ENCODE measurements at regions not wholly inside any gene's neighbourhood (a gene's known extent, or its start where the extent isn't known, plus 50 kb on each side); places are given as distances from the start of the nearest gene placed in this dataset.

DNA sequence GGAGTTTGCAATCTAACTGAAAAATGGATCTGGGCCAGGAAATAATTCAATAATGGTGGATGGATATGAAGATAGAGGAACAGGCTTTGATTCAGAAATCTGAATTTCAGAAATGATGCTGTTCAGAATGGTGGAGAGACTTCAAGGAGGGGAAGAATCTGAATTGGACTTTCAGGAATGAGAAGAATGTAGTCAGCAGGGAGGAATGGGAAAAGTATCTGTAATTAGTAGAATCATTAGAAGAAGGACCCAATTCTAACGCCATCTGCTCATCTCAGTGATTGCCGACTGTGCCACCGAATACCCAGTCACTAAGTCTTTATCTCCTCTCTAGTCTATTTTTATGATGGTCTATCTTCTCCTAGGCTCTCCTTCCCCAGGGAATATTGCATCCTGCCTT, 363.2 kb downstream of the GALC start:
- Histone ChIP-seq H3K79me2 (ENCODE audit: insufficient read depth, low read length) (no peaks in the 10 kb centered on the region), H3K9ac (ENCODE audit: low read depth, low read length) (no peak overlapping the region), H4K20me1 (ENCODE audit: insufficient read depth, low read length) (no peaks in the 10 kb centered on the region), H3K4me1 (ENCODE audit: insufficient read depth, low read length) (no peaks in the 10 kb centered on the region), H3K36me3 (ENCODE audit: insufficient read depth, low read length) (no peaks in the 10 kb centered on the region), H2AFZ (ENCODE audit: low read depth, low read length) (no peak overlapping the region), H3K4me3 (ENCODE audit: low read depth in 1 of 2, low read length in 2 of 2) (no peak overlapping the region), H3K9me3 (ENCODE audit: insufficient read depth, low read length, severe bottlenecking) (no peaks in the 10 kb centered on the region), H3K4me2 (ENCODE audit: insufficient read depth, low read length) (no peak overlapping the region), H3K27ac (ENCODE audit: low read length) (no peak overlapping the region), H3K27me3 (ENCODE audit: insufficient read depth, low read length, poor library complexity) (no peaks in the 10 kb centered on the region)
- ATAC-seq (ENCODE audit: insufficient read depth, low read depth) (no peak), DNase-seq (no peak)
- TF ChIP-seq EZH2 (IDR thresholded peaks at IDR 0.05; ENCODE audit: borderline replicate concordance, low read depth, low read length, severe bottlenecking) (no peak), CTCF (IDR thresholded peaks at IDR 0.05; ENCODE audit: borderline replicate concordance, extremely low read depth, low read length, poor library complexity, severe bottlenecking) (no peak)

DNA sequence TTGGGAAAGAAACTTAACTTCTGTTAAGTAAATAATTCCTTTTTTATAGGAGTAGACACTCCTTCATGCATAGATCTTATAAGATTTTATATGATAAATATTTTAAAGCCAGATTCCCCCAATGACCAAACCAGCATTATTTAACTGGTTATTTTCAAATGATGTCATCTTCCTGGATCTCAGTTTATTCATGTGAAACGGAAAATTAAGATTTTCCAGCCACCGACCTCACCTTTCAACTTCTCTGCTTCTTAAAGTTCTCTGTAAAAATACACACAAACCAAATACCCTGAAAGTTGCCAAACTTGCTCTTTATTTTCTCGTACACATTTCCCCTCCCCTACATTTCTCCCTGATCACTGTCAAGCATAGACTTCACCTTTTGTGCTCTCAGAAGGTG, 364.2 kb downstream of the GALC start:
- Histone ChIP-seq H3K4me3 (ENCODE audit: low read depth in 1 of 2, low read length in 2 of 2) (no peak overlapping the region), H3K9me3 (ENCODE audit: insufficient read depth, low read length, severe bottlenecking) (no peaks in the 10 kb centered on the region)

DNA sequence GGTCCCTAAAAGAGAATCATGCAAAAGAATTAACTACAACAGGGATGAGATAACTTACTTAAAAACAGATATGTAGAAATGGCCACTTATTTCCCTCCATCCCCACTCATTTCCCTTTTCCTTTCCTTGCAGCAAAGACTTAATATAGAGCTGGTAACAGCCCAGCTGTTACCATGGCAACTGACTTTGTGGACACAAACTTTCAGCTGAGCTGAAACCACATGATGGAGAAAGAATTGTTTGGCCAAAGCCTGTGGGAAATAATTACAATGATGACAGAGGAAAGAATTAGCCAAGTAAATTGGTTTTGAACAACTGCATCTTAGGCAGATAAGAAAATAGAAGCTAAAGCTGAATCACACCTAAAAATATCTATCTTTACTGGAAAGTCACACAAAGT, 364.9 kb downstream of the GALC start:
- no peaks in the 10 kb centered on the region for H4K20me1 ChIP-seq (ENCODE audit: insufficient read depth, low read length)
- no peak overlapping the region for H2AFZ ChIP-seq (ENCODE audit: low read depth, low read length)
- H3K27me3 ChIP-seq (ENCODE audit: insufficient read depth, low read length, poor library complexity) = no peaks in the 10 kb centered on the region
- DNase-seq = no peak
- H3K9ac ChIP-seq (ENCODE audit: low read depth, low read length) = no peak overlapping the region
- H3K4me3 ChIP-seq (ENCODE audit: low read depth in 1 of 2, low read length in 2 of 2) = no peak overlapping the region
- no peaks in the 10 kb centered on the region for H3K36me3 ChIP-seq (ENCODE audit: insufficient read depth, low read length)
- no peaks in the 10 kb centered on the region for H3K9me3 ChIP-seq (ENCODE audit: insufficient read depth, low read length, severe bottlenecking)
- H3K4me1 ChIP-seq (ENCODE audit: insufficient read depth, low read length) = no peaks in the 10 kb centered on the region
- no peak overlapping the region for H3K27ac ChIP-seq (ENCODE audit: low read length)
- ATAC-seq (ENCODE audit: insufficient read depth, low read depth) = no peak
- TF ChIP-seq CTCF (IDR thresholded peaks at IDR 0.05; ENCODE audit: borderline replicate concordance, extremely low read depth, low read length, poor library complexity, severe bottlenecking) (no peak), EZH2 (IDR thresholded peaks at IDR 0.05; ENCODE audit: borderline replicate concordance, low read depth, low read length, severe bottlenecking) (no peak)
- H3K79me2 ChIP-seq (ENCODE audit: insufficient read depth, low read length) = no peaks in the 10 kb centered on the region
- no peak overlapping the region for H3K4me2 ChIP-seq (ENCODE audit: insufficient read depth, low read length)

More for the DNA sequence above, 364.2 kb downstream of the GALC start:
- TF ChIP-seq CTCF (IDR thresholded peaks at IDR 0.05; ENCODE audit: borderline replicate concordance, extremely low read depth, low read length, poor library complexity, severe bottlenecking) = no peak
- no peak for DNase-seq
- Histone ChIP-seq H3K27ac (ENCODE audit: low read length) (no peak overlapping the region), H3K4me2 (ENCODE audit: insufficient read depth, low read length) (no peak overlapping the region), H4K20me1 (ENCODE audit: insufficient read depth, low read length) (no peaks in the 10 kb centered on the region), H2AFZ (ENCODE audit: low read depth, low read length) (no peak overlapping the region), H3K4me1 (ENCODE audit: insufficient read depth, low read length) (no peaks in the 10 kb centered on the region), H3K27me3 (ENCODE audit: insufficient read depth, low read length, poor library complexity) (no peaks in the 10 kb centered on the region), H3K36me3 (ENCODE audit: insufficient read depth, low read length) (no peaks in the 10 kb centered on the region), H3K79me2 (ENCODE audit: insufficient read depth, low read length) (no peaks in the 10 kb centered on the region), H3K9ac (ENCODE audit: low read depth, low read length) (no peak overlapping the region)
- ATAC-seq (ENCODE audit: insufficient read depth, low read depth) = no peak

- H3K27me3 ChIP-seq (ENCODE audit: insufficient read depth, low read length, poor library complexity) = no peaks in the 10 kb centered on the region
- H3K9me3 ChIP-seq (ENCODE audit: insufficient read depth, low read length, severe bottlenecking) = peaks cover 5% of the 10 kb centered on the region
- H3K9ac ChIP-seq (ENCODE audit: low read depth, low read length) = no peak overlapping the region
- TF ChIP-seq EZH2 (IDR thresholded peaks at IDR 0.05; ENCODE audit: borderline replicate concordance, low read depth, low read length, severe bottlenecking) (no peak), CTCF (IDR thresholded peaks at IDR 0.05; ENCODE audit: borderline replicate concordance, extremely low read depth, low read length, poor library complexity, severe bottlenecking) (no peak)
- no peaks in the 10 kb centered on the region for H3K79me2 ChIP-seq (ENCODE audit: insufficient read depth, low read length)
- no peak overlapping the region for H3K4me3 ChIP-seq (ENCODE audit: low read depth in 1 of 2, low read length in 2 of 2)
- H2AFZ ChIP-seq (ENCODE audit: low read depth, low read length) = no peak overlapping the region
- H3K36me3 ChIP-seq (ENCODE audit: insufficient read depth, low read length) = no peaks in the 10 kb centered on the region
- ATAC-seq (ENCODE audit: insufficient read depth, low read depth) (no peak), DNase-seq (no peak)
- no peak overlapping the region for H3K4me2 ChIP-seq (ENCODE audit: insufficient read depth, low read length)
- H3K27ac ChIP-seq (ENCODE audit: low read length) = no peak overlapping the region
- no peaks in the 10 kb centered on the region for H4K20me1 ChIP-seq (ENCODE audit: insufficient read depth, low read length)
- no peaks in the 10 kb centered on the region for H3K4me1 ChIP-seq (ENCODE audit: insufficient read depth, low read length)
These were observed 366.7 kb downstream of the GALC start for GRCh38 chr14:87626266-87626665.
